ENCODE measurements at regions not wholly inside any gene's neighbourhood (a gene's known extent, or its start where the extent isn't known, plus 50 kb on each side); places are given as distances from the start of the nearest gene placed in this dataset.

DNA sequence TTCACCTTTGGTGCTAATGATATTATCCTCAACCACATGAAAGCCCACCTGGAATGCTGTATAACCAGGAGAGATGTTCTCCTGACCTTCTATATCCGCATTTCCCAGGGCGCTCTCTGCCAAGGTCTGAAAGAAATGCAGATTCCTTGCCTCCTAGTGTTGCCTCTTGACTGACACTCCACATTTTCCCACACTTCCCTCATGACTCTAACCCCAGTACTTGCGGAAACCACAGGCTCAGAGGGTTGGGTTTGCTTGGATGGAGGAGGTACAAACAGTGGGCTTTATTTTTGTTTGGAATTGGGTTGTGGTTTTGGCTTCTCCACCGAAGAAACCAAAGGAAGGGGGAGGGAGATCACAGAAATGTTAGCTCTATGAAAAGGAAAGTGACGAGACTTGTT lies 222.9 kb upstream of the CELF2 start:
- H3K27ac ChIP-seq: no peak overlapping the region
- no peaks in the 10 kb centered on the region for H3K9me3 ChIP-seq
- DNase-seq (ENCODE audit: extremely low spot score in 2 of 2): no peak
- TF ChIP-seq POLR2AphosphoS5 (IDR thresholded peaks at IDR 0.05; ENCODE audit: insufficient read depth in 1 of 2, low read depth in 1 of 2) (no peak), POLR2A (IDR thresholded peaks at IDR 0.05) (no peak)
- no peaks in the 10 kb centered on the region for H3K27me3 ChIP-seq
- no peak overlapping the region for H3K4me3 ChIP-seq
- H3K36me3 ChIP-seq: no peaks in the 10 kb centered on the region
- intact Hi-C loops (cut with DNase I): no loop called here
- H3K4me1 ChIP-seq: peaks cover 8% of the 10 kb centered on the region

DNA sequence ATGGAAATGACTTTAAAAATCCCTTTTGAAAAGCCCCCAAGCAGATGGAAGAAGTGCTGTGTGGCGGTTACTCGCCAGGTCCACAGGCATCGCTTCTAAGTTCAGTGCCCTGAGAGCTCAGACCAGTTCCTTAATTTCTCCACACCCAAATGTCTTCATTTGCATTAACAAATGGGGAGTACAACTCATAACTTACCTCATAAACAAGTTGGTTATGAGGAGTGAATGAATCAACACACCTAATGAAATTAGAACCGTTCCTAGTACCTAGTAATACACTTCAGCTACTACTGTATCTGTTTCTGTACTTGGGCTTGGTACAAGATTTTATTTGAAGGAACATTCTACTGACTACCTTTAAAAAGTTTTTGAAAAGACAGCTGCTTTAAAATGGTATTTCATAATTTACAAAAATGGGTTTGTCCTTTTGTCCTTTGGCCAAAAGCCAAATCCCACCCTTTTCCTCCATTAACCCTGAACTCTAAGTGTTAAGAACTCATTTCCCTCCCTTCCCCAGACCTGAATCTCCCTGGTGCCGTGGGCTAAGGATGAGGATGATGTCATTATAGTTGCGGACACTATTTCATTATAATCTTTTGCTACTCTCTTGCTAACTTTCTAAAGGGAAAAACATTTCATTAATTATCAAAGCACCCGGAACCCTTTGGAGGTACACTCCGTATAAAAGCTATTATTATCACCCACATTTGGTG lies 221.5 kb upstream of the CELF2 start:
- Histone ChIP-seq H3K27ac (peak overlapping the region; percentile 41), H3K27me3 (no peaks in the 10 kb centered on the region), H3K9me3 (no peaks in the 10 kb centered on the region), H3K36me3 (no peaks in the 10 kb centered on the region), H3K4me1 (peaks cover 8% of the 10 kb centered on the region), H3K4me3 (no peak overlapping the region)
- intact Hi-C loops (cut with DNase I): no loop called here
- TF ChIP-seq POLR2AphosphoS5 (IDR thresholded peaks at IDR 0.05; ENCODE audit: insufficient read depth in 1 of 2, low read depth in 1 of 2) (no peak), POLR2A (IDR thresholded peaks at IDR 0.05) (no peak)
- TF ChIP-seq, protein P1, sequence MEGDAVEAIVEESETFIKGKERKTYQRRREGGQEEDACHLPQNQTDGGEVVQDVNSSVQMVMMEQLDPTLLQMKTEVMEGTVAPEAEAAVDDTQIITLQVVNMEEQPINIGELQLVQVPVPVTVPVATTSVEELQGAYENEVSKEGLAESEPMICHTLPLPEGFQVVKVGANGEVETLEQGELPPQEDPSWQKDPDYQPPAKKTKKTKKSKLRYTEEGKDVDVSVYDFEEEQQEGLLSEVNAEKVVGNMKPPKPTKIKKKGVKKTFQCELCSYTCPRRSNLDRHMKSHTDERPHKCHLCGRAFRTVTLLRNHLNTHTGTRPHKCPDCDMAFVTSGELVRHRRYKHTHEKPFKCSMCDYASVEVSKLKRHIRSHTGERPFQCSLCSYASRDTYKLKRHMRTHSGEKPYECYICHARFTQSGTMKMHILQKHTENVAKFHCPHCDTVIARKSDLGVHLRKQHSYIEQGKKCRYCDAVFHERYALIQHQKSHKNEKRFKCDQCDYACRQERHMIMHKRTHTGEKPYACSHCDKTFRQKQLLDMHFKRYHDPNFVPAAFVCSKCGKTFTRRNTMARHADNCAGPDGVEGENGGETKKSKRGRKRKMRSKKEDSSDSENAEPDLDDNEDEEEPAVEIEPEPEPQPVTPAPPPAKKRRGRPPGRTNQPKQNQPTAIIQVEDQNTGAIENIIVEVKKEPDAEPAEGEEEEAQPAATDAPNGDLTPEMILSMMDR (IDR thresholded peaks at IDR 0.05): no peak
- no peak for DNase-seq (ENCODE audit: extremely low spot score in 2 of 2)

DNA sequence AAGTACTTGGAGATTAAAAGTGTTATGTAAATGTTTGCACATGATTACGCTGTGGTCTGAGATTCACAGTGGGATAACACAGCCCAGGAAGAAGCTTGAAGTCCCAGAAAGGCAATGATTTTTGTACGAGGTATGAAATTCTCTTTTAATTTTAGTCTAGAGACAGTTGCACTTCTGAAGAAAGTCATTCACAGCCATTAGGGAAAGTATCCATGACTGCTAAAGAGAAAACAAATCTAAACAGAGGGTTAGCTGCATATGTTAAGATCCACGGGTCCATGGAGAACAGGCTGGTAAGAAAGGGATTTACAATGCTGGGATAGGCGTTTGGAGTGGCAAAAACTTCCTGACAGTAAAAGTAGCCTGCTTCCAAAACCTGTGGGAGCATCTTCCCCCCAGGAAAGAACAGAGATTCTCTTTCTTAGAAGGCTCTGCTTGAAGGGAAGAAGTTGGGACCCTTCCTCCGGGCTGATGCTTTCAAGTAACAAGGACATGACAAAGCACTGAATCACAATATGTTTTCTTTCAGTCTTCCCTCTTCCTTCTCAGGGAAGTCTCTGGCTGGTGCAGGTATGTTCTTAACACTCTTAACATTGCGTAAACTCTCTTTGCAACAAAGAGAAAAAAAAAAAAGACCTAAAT lies 220.8 kb upstream of the CELF2 start:
- intact Hi-C loops (cut with DNase I): no loop called here

DNA sequence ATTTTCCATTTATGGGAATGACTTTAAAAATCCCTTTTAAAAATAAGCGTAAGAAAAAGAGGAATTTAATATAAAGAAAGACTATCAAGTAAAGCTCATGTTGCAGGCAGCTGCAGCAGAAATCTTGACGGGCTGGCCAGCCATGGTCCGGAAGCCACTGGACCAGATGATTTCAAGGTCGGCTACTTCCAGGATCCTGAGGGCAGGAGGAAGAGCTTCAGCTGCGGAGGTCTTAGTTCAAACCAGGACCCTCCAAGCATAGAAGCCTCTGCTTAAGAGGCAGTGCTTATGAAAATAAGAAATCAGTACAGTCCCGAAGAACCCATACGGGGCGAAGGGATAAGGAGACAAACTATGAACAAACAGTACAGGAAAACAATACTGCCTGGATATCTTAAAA lies 220.2 kb upstream of the CELF2 start:
- no peak for DNase-seq (ENCODE audit: extremely low spot score in 2 of 2)
- Histone ChIP-seq H3K36me3 (no peaks in the 10 kb centered on the region), H3K27me3 (no peaks in the 10 kb centered on the region), H3K27ac (peak overlapping the region; percentile 80), H3K4me1 (peaks cover 9% of the 10 kb centered on the region), H3K4me3 (peak overlapping the region in 1 of 2 donors; percentile 26), H3K9me3 (no peaks in the 10 kb centered on the region)
- TF ChIP-seq POLR2AphosphoS5 (IDR thresholded peaks at IDR 0.05; ENCODE audit: insufficient read depth in 1 of 2, low read depth in 1 of 2) (no peak), POLR2A (IDR thresholded peaks at IDR 0.05) (no peak)
- TF ChIP-seq, protein P1 (IDR thresholded peaks at IDR 0.05): no peak
- intact Hi-C loops (cut with DNase I): no loop called here

More for the DNA sequence above, 220.8 kb upstream of the CELF2 start:
- H3K4me3 ChIP-seq: no peak overlapping the region
- no peaks in the 10 kb centered on the region for H3K9me3 ChIP-seq
- H3K27me3 ChIP-seq: no peaks in the 10 kb centered on the region
- no peaks in the 10 kb centered on the region for H3K36me3 ChIP-seq
- H3K4me1 ChIP-seq: peaks cover 8% of the 10 kb centered on the region
- H3K27ac ChIP-seq: peak overlapping the region; percentile 80
- no peak for DNase-seq (ENCODE audit: extremely low spot score in 2 of 2)
- TF ChIP-seq, protein P1 (IDR thresholded peaks at IDR 0.05): no peak
- TF ChIP-seq POLR2AphosphoS5 (IDR thresholded peaks at IDR 0.05; ENCODE audit: insufficient read depth in 1 of 2, low read depth in 1 of 2) (no peak), POLR2A (IDR thresholded peaks at IDR 0.05) (no peak)

DNA sequence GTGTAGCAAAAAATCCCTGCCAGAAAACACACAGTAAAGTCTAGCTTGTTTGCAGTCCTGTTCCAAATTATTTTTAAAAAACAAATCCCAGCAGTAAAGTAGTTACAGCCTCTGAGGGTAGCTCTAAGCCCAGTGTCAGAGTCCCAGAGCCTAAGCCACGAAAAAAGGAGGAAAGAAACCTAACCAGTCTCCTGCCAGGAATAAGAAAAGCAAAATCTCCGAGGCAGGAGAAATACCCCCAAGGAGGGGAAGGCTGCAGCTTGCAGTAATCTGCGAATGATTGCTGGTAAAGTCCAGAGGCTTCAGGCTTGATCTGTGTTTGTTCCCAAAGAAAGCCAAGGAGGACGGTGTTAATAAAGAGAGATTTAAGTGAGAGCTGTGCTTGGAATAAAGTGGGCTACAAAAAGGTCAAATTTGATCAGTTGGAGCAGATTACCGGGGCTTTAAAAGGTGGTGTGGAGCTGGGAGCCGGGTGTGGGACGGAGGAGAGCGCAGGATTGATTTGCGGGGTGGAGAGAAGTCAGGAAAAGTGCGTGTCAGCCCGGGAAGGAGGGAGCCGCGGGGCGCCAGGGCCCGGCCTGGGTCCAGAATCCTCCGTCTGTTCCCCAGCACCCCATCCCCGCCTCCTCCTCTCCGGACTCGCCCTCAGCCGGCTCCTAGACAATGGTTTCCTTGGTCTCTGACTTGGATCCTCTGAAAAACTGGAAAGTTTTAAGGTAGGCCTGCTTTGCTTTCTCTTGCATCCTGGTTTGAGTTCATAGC lies 219.4 kb upstream of the CELF2 start:
- peaks cover 17% of the 10 kb centered on the region for H3K4me1 ChIP-seq
- intact Hi-C loops (cut with DNase I): no loop called here
- H3K27me3 ChIP-seq: no peaks in the 10 kb centered on the region
- TF ChIP-seq, protein P1 (IDR thresholded peaks at IDR 0.05): no peak
- no peak for TF ChIP-seq POLR2A (IDR thresholded peaks at IDR 0.05)
- TF ChIP-seq POLR2AphosphoS5 (IDR thresholded peaks at IDR 0.05; ENCODE audit: insufficient read depth in 1 of 2, low read depth in 1 of 2): peak in 1 of 2 donors; percentile 15
- no peaks in the 10 kb centered on the region for H3K36me3 ChIP-seq
- DNase-seq (ENCODE audit: extremely low spot score in 2 of 2): no peak
- H3K4me3 ChIP-seq: peak overlapping the region; percentile 26 to 30
- H3K27ac ChIP-seq: peak overlapping the region; percentile 80
- H3K9me3 ChIP-seq: no peaks in the 10 kb centered on the region
